SK-N-SH treated with all-trans-retinoic acid at 6 μM for 48 hours (cell line): ENCODE measurements at regions not wholly inside any gene's neighbourhood (a gene's known extent, or its start where the extent isn't known, plus 50 kb on each side); places are given as distances from the start of the nearest gene placed in this dataset.

Experiments used
- ATAC-seq: fragments of 200-7000 bp; cut with Tn5 transposase; 3 replicates; pipeline ENCODE4 v1.9.1; 2020; ENCODE audit warnings: mild to moderate bottlenecking, moderate library complexity
- ARNTL ChIP-seq: fragments of 450-650 bp; formaldehyde crosslinking; IDR thresholded peaks from 2 replicates; pipeline ENCODE4 v1.5.0; 2020; ENCODE audit warnings: low read depth, mild to moderate bottlenecking, moderate library complexity, borderline replicate concordance
- CREB5 ChIP-seq: fragments of 250-450 bp; sonication (Bioruptor Pico); IDR thresholded peaks from 2 replicates; pipeline ENCODE4 v1.5.1; 2020; ENCODE audit warnings: low read depth, mild to moderate bottlenecking, moderate library complexity
- CSDC2 ChIP-seq: fragments of 250-450 bp; sonication (Bioruptor Pico); IDR thresholded peaks from 2 replicates; pipeline ENCODE4 v1.5.0; 2020; ENCODE audit warnings: mild to moderate bottlenecking, moderate library complexity
- CSRNP3 ChIP-seq: fragments of 250-450 bp; sonication (Bioruptor Pico); IDR thresholded peaks from 2 replicates; pipeline ENCODE4 v1.5.1; 2021; ENCODE audit warnings: mild to moderate bottlenecking, moderate library complexity
- ESRRG ChIP-seq: fragments of 250-450 bp; sonication (Bioruptor Pico); IDR thresholded peaks from 2 replicates; pipeline ENCODE4 v1.6.1; 2021; ENCODE audit warnings: mild to moderate bottlenecking
- ISL1 ChIP-seq: fragments of 250-450 bp; sonication (Bioruptor Pico); IDR thresholded peaks from 2 replicates; pipeline ENCODE4 v2.1.2; 2022; ENCODE audit warnings: mild to moderate bottlenecking, moderate library complexity
- OSR1 ChIP-seq: fragments of 250-450 bp; sonication (Bioruptor Pico); IDR thresholded peaks from 2 replicates; pipeline ENCODE4 v1.8.0; 2022; ENCODE audit warnings: moderate library complexity, mild to moderate bottlenecking, inconsistent platforms
- PATZ1 ChIP-seq: fragments of 250-450 bp; sonication (Bioruptor Pico); IDR thresholded peaks from 2 replicates; pipeline ENCODE4 v1.8.0; 2020; ENCODE audit warnings: mild to moderate bottlenecking, moderate library complexity, borderline replicate concordance
- POU6F1 ChIP-seq: fragments of 250-450 bp; sonication (Bioruptor Pico); IDR thresholded peaks from 2 replicates; pipeline ENCODE4 v1.8.0; 2021; ENCODE audit warnings: low read depth, mild to moderate bottlenecking, moderate library complexity, borderline replicate concordance
- PPARA ChIP-seq: fragments of 250-450 bp; sonication (Bioruptor Pico); IDR thresholded peaks from 2 replicates; pipeline ENCODE4 v1.5.0; 2020; ENCODE audit warnings: mild to moderate bottlenecking, borderline replicate concordance
- SNAI2 ChIP-seq: fragments of 250-450 bp; sonication (Bioruptor Pico); IDR thresholded peaks from 2 replicates; pipeline ENCODE4 v1.5.0; 2020; ENCODE audit warnings: mild to moderate bottlenecking, moderate library complexity
- TCF4 ChIP-seq: fragments of 250-450 bp; sonication (Bioruptor Pico); IDR thresholded peaks from 2 replicates; pipeline ENCODE4 v1.8.0; 2021; ENCODE audit warnings: mild to moderate bottlenecking, moderate library complexity, borderline replicate concordance
- TOX ChIP-seq: fragments of 250-450 bp; sonication (Bioruptor Pico); IDR thresholded peaks from 2 replicates; pipeline ENCODE4 v1.8.0; 2021; ENCODE audit warnings: mild to moderate bottlenecking, moderate library complexity, borderline replicate concordance
- ZC3H10 ChIP-seq: fragments of 250-450 bp; sonication (Bioruptor Pico); IDR thresholded peaks from 2 replicates; pipeline ENCODE4 v1.5.1; 2021; ENCODE audit warnings: mild to moderate bottlenecking, moderate library complexity
- ZFP3 ChIP-seq: fragments of 250-450 bp; sonication (Bioruptor Pico); IDR thresholded peaks from 2 replicates; pipeline ENCODE4 v1.5.0; 2020; ENCODE audit warnings: mild to moderate bottlenecking, moderate library complexity
- ZFP30 ChIP-seq: fragments of 450-650 bp; formaldehyde crosslinking; IDR thresholded peaks from 2 replicates; pipeline ENCODE4 v1.5.0; 2022; ENCODE audit warnings: mild to moderate bottlenecking, moderate library complexity
- ZNF565 ChIP-seq: fragments of 450-650 bp; formaldehyde crosslinking; conservative IDR thresholded peaks from 2 replicates; pipeline ENCODE4 v1.5.0; 2020; ENCODE audit warnings: low read depth, mild to moderate bottlenecking, moderate library complexity
- ZNF70 ChIP-seq: fragments of 450-650 bp; formaldehyde crosslinking; IDR thresholded peaks from 2 replicates; pipeline ENCODE4 v1.5.0; 2020; ENCODE audit warnings: mild to moderate bottlenecking, moderate library complexity
- ZNF8 ChIP-seq: fragments of 450-650 bp; formaldehyde crosslinking; IDR thresholded peaks from 2 replicates; pipeline ENCODE4 v1.5.0; 2020; ENCODE audit warnings: mild to moderate bottlenecking, moderate library complexity

GRCh38 chr21:18608226-18608625 lies 204.6 kb upstream of the TMPRSS15 start (continued):
- TF ChIP-seq CREB5 (no peak), CSDC2 (CRISPR knock-in tag) (no peak)

GRCh38 chr21:18614303-18614702 lies 210.7 kb upstream of the TMPRSS15 start:
- ATAC-seq: no peak

GRCh38 chr21:18617291-18617690 lies 213.7 kb upstream of the TMPRSS15 start:
- no peak for ATAC-seq
- no peak for TF ChIP-seq ZC3H10 (CRISPR knock-in tag)
- TF ChIP-seq PPARA (CRISPR knock-in tag): no peak
- no peak for TF ChIP-seq ZFP3
- TF ChIP-seq ZNF70 (CRISPR knock-in tag): no peak
- no peak for TF ChIP-seq ZFP30 (CRISPR knock-in tag)
- no peak for TF ChIP-seq ZNF8 (CRISPR knock-in tag)
- TF ChIP-seq POU6F1 (CRISPR knock-in tag): no peak
- TF ChIP-seq SNAI2 (CRISPR knock-in tag): no peak
- no peak for TF ChIP-seq ARNTL (CRISPR knock-in tag)
- no peak for TF ChIP-seq CREB5
- TF ChIP-seq TCF4 (CRISPR knock-in tag): no peak
- TF ChIP-seq ESRRG (CRISPR knock-in tag): no peak
- no peak for TF ChIP-seq CSRNP3 (CRISPR knock-in tag)
- TF ChIP-seq OSR1 (CRISPR knock-in tag): no peak

More at GRCh38 chr21:18614303-18614702, 210.7 kb upstream of the TMPRSS15 start:
- TF ChIP-seq CSRNP3 (CRISPR knock-in tag): no peak
- no peak for TF ChIP-seq POU6F1 (CRISPR knock-in tag)
- no peak for TF ChIP-seq ZNF70 (CRISPR knock-in tag)
- no peak for TF ChIP-seq ZFP30 (CRISPR knock-in tag)
- TF ChIP-seq ISL1 (CRISPR knock-in tag): no peak
- TF ChIP-seq PPARA (CRISPR knock-in tag): no peak
- TF ChIP-seq ZNF8 (CRISPR knock-in tag): no peak
- no peak for TF ChIP-seq PATZ1 (CRISPR knock-in tag)
- no peak for TF ChIP-seq TOX (CRISPR knock-in tag)
- no peak for TF ChIP-seq TCF4 (CRISPR knock-in tag)
- no peak for TF ChIP-seq ZFP3
- TF ChIP-seq ZNF565: no peak
- TF ChIP-seq ZC3H10 (CRISPR knock-in tag): no peak
